ENCODE measurements at regions not wholly inside any gene's neighbourhood (a gene's known extent, or its start where the extent isn't known, plus 50 kb on each side); places are given as distances from the start of the nearest gene placed in this dataset.

- no peak for TF ChIP-seq FOS (IDR thresholded peaks at IDR 0.05; ENCODE audit: borderline replicate concordance, insufficient read depth, low read length)
- TF ChIP-seq POLR2A (IDR thresholded peaks at IDR 0.05; ENCODE audit: low read depth, low read length) = no peak
- no peak for TF ChIP-seq MAX (IDR thresholded peaks at IDR 0.05; ENCODE audit: insufficient read depth, insufficient read length)
- no peak for TF ChIP-seq CTCF (IDR thresholded peaks at IDR 0.05; ENCODE audit: extremely low read depth in 1 of 2, insufficient read depth in 1 of 2, low read depth in 1 of 2, low read length in 2 of 2)
These were observed 81.8 kb upstream of the GPR26 start for GRCh38 chr10:123584419-123584775.
